ENCODE measurements at regions not wholly inside any gene's neighbourhood (a gene's known extent, or its start where the extent isn't known, plus 50 kb on each side); places are given as distances from the start of the nearest gene placed in this dataset.

GRCh38 chr11:13080861-13081260 lies 71.7 kb downstream of the RASSF10 start:
- TF ChIP-seq YY1 (IDR thresholded peaks at IDR 0.05; ENCODE audit: insufficient read depth, insufficient read length) (no peak), ZNF274 (IDR thresholded peaks at IDR 0.05; ENCODE audit: low read depth, low read length) (no peak), SUZ12 (IDR thresholded peaks at IDR 0.05; ENCODE audit: extremely low read depth, insufficient read depth, insufficient read length) (no peak)
- Histone ChIP-seq H3K9ac (ENCODE audit: insufficient read length, low read depth) (no peak overlapping the region), H3K4me3 (ENCODE audit: insufficient read length, low read depth) (no peak overlapping the region), H3K9me3 (ENCODE audit: insufficient read depth, low read length) (no peaks in the 10 kb centered on the region), H3K36me3 (ENCODE audit: insufficient read depth, insufficient read length, low read length) (no peaks in the 10 kb centered on the region), H3K4me1 (ENCODE audit: insufficient read depth, insufficient read length) (no peaks in the 10 kb centered on the region), H3K27me3 (ENCODE audit: insufficient read depth, insufficient read length) (no peaks in the 10 kb centered on the region)
- DNase-seq (ENCODE audit: low read depth, low spot score) = no peak

GRCh38 chr11:13082588-13082987 lies 73.5 kb downstream of the RASSF10 start:
- TF ChIP-seq ZNF274 (IDR thresholded peaks at IDR 0.05; ENCODE audit: low read depth, low read length) (no peak), SUZ12 (IDR thresholded peaks at IDR 0.05; ENCODE audit: extremely low read depth, insufficient read depth, insufficient read length) (no peak), YY1 (IDR thresholded peaks at IDR 0.05; ENCODE audit: insufficient read depth, insufficient read length) (no peak)
- Histone ChIP-seq H3K36me3 (ENCODE audit: insufficient read depth, insufficient read length, low read length) (no peaks in the 10 kb centered on the region), H3K4me3 (ENCODE audit: insufficient read length, low read depth) (no peak overlapping the region), H3K9ac (ENCODE audit: insufficient read length, low read depth) (no peak overlapping the region), H3K4me1 (ENCODE audit: insufficient read depth, insufficient read length) (no peaks in the 10 kb centered on the region), H3K27me3 (ENCODE audit: insufficient read depth, insufficient read length) (no peaks in the 10 kb centered on the region), H3K9me3 (ENCODE audit: insufficient read depth, low read length) (no peaks in the 10 kb centered on the region)
- no peak for DNase-seq (ENCODE audit: low read depth, low spot score)

- Histone ChIP-seq H3K4me1 (ENCODE audit: insufficient read depth, insufficient read length) (no peaks in the 10 kb centered on the region), H3K36me3 (ENCODE audit: insufficient read depth, insufficient read length, low read length) (no peaks in the 10 kb centered on the region), H3K4me3 (ENCODE audit: insufficient read length, low read depth) (no peak overlapping the region), H3K9ac (ENCODE audit: insufficient read length, low read depth) (no peak overlapping the region), H3K27me3 (ENCODE audit: insufficient read depth, insufficient read length) (no peaks in the 10 kb centered on the region), H3K9me3 (ENCODE audit: insufficient read depth, low read length) (no peaks in the 10 kb centered on the region)
- no peak for DNase-seq (ENCODE audit: low read depth, low spot score)
- TF ChIP-seq ZNF274 (IDR thresholded peaks at IDR 0.05; ENCODE audit: low read depth, low read length) = no peak
- TF ChIP-seq YY1 (IDR thresholded peaks at IDR 0.05; ENCODE audit: insufficient read depth, insufficient read length) = no peak
- no peak for TF ChIP-seq SUZ12 (IDR thresholded peaks at IDR 0.05; ENCODE audit: extremely low read depth, insufficient read depth, insufficient read length)
These were observed 81.2 kb downstream of the RASSF10 start for GRCh38 chr11:13090228-13090708.

- H3K9me3 ChIP-seq (ENCODE audit: insufficient read depth, low read length) = no peaks in the 10 kb centered on the region
- H3K27me3 ChIP-seq (ENCODE audit: insufficient read depth, insufficient read length) = no peaks in the 10 kb centered on the region
- H3K36me3 ChIP-seq (ENCODE audit: insufficient read depth, insufficient read length, low read length) = no peaks in the 10 kb centered on the region
- no peak for TF ChIP-seq YY1 (IDR thresholded peaks at IDR 0.05; ENCODE audit: insufficient read depth, insufficient read length)
- no peak for TF ChIP-seq SUZ12 (IDR thresholded peaks at IDR 0.05; ENCODE audit: extremely low read depth, insufficient read depth, insufficient read length)
- no peak for TF ChIP-seq ZNF274 (IDR thresholded peaks at IDR 0.05; ENCODE audit: low read depth, low read length)
- DNase-seq (ENCODE audit: low read depth, low spot score) = no peak
- H3K9ac ChIP-seq (ENCODE audit: insufficient read length, low read depth) = no peak overlapping the region
- H3K4me1 ChIP-seq (ENCODE audit: insufficient read depth, insufficient read length) = no peaks in the 10 kb centered on the region
- no peak overlapping the region for H3K4me3 ChIP-seq (ENCODE audit: insufficient read length, low read depth)
These were observed 82.3 kb downstream of the RASSF10 start for GRCh38 chr11:13091373-13091772.

GRCh38 chr11:13091804-13092203 lies 82.7 kb downstream of the RASSF10 start:
- H3K9me3 ChIP-seq (ENCODE audit: insufficient read depth, low read length) = no peaks in the 10 kb centered on the region
- no peak overlapping the region for H3K9ac ChIP-seq (ENCODE audit: insufficient read length, low read depth)
- no peak for DNase-seq (ENCODE audit: low read depth, low spot score)
- H3K4me3 ChIP-seq (ENCODE audit: insufficient read length, low read depth) = no peak overlapping the region
- no peaks in the 10 kb centered on the region for H3K4me1 ChIP-seq (ENCODE audit: insufficient read depth, insufficient read length)
- no peaks in the 10 kb centered on the region for H3K27me3 ChIP-seq (ENCODE audit: insufficient read depth, insufficient read length)
- TF ChIP-seq ZNF274 (IDR thresholded peaks at IDR 0.05; ENCODE audit: low read depth, low read length) (no peak), SUZ12 (IDR thresholded peaks at IDR 0.05; ENCODE audit: extremely low read depth, insufficient read depth, insufficient read length) (no peak), YY1 (IDR thresholded peaks at IDR 0.05; ENCODE audit: insufficient read depth, insufficient read length) (no peak)
- H3K36me3 ChIP-seq (ENCODE audit: insufficient read depth, insufficient read length, low read length) = no peaks in the 10 kb centered on the region

- no peak for TF ChIP-seq ZNF274 (IDR thresholded peaks at IDR 0.05; ENCODE audit: low read depth, low read length)
- no peaks in the 10 kb centered on the region for H3K4me1 ChIP-seq (ENCODE audit: insufficient read depth, insufficient read length)
- H3K4me3 ChIP-seq (ENCODE audit: insufficient read length, low read depth) = no peak overlapping the region
- H3K27me3 ChIP-seq (ENCODE audit: insufficient read depth, insufficient read length) = no peaks in the 10 kb centered on the region
- no peak overlapping the region for H3K9ac ChIP-seq (ENCODE audit: insufficient read length, low read depth)
- no peaks in the 10 kb centered on the region for H3K36me3 ChIP-seq (ENCODE audit: insufficient read depth, insufficient read length, low read length)
- H3K9me3 ChIP-seq (ENCODE audit: insufficient read depth, low read length) = no peaks in the 10 kb centered on the region
- DNase-seq (ENCODE audit: low read depth, low spot score) = no peak
These were observed 86.0 kb downstream of the RASSF10 start for GRCh38 chr11:13094930-13095687.

- H3K27me3 ChIP-seq (ENCODE audit: insufficient read depth, insufficient read length) = no peaks in the 10 kb centered on the region
- TF ChIP-seq SUZ12 (IDR thresholded peaks at IDR 0.05; ENCODE audit: extremely low read depth, insufficient read depth, insufficient read length) (no peak), YY1 (IDR thresholded peaks at IDR 0.05; ENCODE audit: insufficient read depth, insufficient read length) (no peak), ZNF274 (IDR thresholded peaks at IDR 0.05; ENCODE audit: low read depth, low read length) (no peak)
- no peak for DNase-seq (ENCODE audit: low read depth, low spot score)
- no peak overlapping the region for H3K4me3 ChIP-seq (ENCODE audit: insufficient read length, low read depth)
- no peaks in the 10 kb centered on the region for H3K9me3 ChIP-seq (ENCODE audit: insufficient read depth, low read length)
- peaks cover 2% of the 10 kb centered on the region for H3K4me1 ChIP-seq (ENCODE audit: insufficient read depth, insufficient read length)
- no peak overlapping the region for H3K9ac ChIP-seq (ENCODE audit: insufficient read length, low read depth)
- no peaks in the 10 kb centered on the region for H3K36me3 ChIP-seq (ENCODE audit: insufficient read depth, insufficient read length, low read length)
These were observed 88.9 kb downstream of the RASSF10 start for GRCh38 chr11:13098063-13098462.
